H1 (cell line): ENCODE measurements at regions not wholly inside any gene's neighbourhood (a gene's known extent, or its start where the extent isn't known, plus 50 kb on each side); places are given as distances from the start of the nearest gene placed in this dataset.

Source experiments
- ASH2L ChIP-seq: fragments of 200-600, 300-600 bp; sonication (generic); IDR thresholded peaks from one replicate; pipeline ENCODE4 v1.7.1; 2017; ENCODE audit warnings: low read length
- BCL11A ChIP-seq, 2 experiments: IDR thresholded peaks; one replicate each; pipeline ENCODE4 v1.6.1; 2011; ENCODE audit warnings: low read depth in 2 of 2, low read length in 2 of 2, mild to moderate bottlenecking in 2 of 2
- CBX8 ChIP-seq: fragments of 300-800, 300-1000 bp; sonication (generic); IDR thresholded peaks from 2 replicates; pipeline ENCODE4 v1.7.1; 2016; ENCODE audit warnings: low read depth, low read length, borderline replicate concordance
- CHD7 ChIP-seq: fragments of 300-600 bp; sonication (generic); IDR thresholded peaks from 2 replicates; pipeline ENCODE4 v1.7.1; 2012; ENCODE audit warnings: low read length, moderate library complexity, mild to moderate bottlenecking, inconsistent platforms; ENCODE audit not compliant: insufficient replicate concordance
- EZH2 ChIP-seq: fragments of 200-600 bp; sonication (generic); IDR thresholded peaks from 2 replicates; pipeline ENCODE4 v1.7.1; 2012; ENCODE audit warnings: low read depth, mild to moderate bottlenecking, moderate library complexity, low read length, inconsistent platforms; ENCODE audit not compliant: severe bottlenecking
- PHF8 ChIP-seq: fragments of 200-600 bp; sonication (generic); conservative IDR thresholded peaks from 2 replicates; pipeline ENCODE4 v1.7.1; 2012; ENCODE audit warnings: low read depth, mild to moderate bottlenecking, inconsistent platforms, low read length, moderate library complexity
- SAP30 ChIP-seq: fragments of 300-600 bp; sonication (generic); IDR thresholded peaks from 2 replicates; pipeline ENCODE4 v1.7.1; 2012; ENCODE audit warnings: low read length, moderate library complexity, mild to moderate bottlenecking, inconsistent platforms; ENCODE audit not compliant: insufficient read depth, insufficient replicate concordance

- no peak for TF ChIP-seq CHD7
- TF ChIP-seq PHF8, result no peak
- no peak for TF ChIP-seq ASH2L
- no peak for TF ChIP-seq CBX8
- TF ChIP-seq EZH2, result no peak
- TF ChIP-seq SAP30, result no peak
- TF ChIP-seq BCL11A (IDR thresholded peaks at IDR 0.05; ENCODE audit: low read depth in 2 of 2, low read length in 2 of 2), result no peak
Observed at GRCh38 chr10:47104786-47105385, 193.7 kb downstream of the PTPN20 start (continued).
